ENCODE measurements at regions not wholly inside any gene's neighbourhood (a gene's known extent, or its start where the extent isn't known, plus 50 kb on each side); places are given as distances from the start of the nearest gene placed in this dataset.

DNA sequence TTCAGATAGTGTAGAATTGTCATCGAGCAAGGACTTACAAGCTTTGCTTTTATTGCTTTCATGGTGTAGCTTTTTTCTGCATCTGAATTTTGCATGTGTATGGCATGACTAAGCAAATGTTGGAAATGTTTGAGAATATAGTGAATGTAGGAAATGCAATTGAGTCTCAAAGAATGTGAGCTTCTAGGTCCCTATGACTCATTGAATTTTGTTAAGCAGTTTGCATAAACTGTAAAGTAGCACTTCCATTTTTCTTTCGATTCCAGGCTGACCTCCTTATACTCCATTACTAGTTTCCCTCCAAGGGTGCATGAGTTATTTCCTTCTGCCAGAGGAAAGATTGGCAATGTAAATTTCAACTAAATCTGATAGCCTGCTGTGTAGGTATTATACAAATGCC lies 619.2 kb downstream of the DIPK2A start:
- no peak overlapping the region for H4K8ac ChIP-seq (replicated peaks; ENCODE audit: insufficient read length, low read depth, low read length)
- Mint-ChIP-seq H3K4me3 (no peak overlapping the region; a peak in 1 of 5 replicates), H3K27ac (peak overlapping the region; percentile 59 to 96 (median 92); a peak in 6 of 7 replicates), H3K27me3 (ENCODE audit: low read depth) (no peaks in the 10 kb centered on the region), H3K36me3 (ENCODE audit: insufficient read depth in 1 of 3, low read depth in 3 of 3) (no peaks in the 10 kb centered on the region; a peak in 1 of 7 replicates), H3K4me1 (peaks cover 15 to 17% of the 10 kb centered on the region in 2 experiments), H3K9me3 (peaks cover 0 to 3% of the 10 kb centered on the region in 2 experiments; a peak in 1 of 5 replicates)
- no peak overlapping the region for H2BK15ac ChIP-seq (ENCODE audit: low read depth, low read length)
- no peak overlapping the region for H3K9ac ChIP-seq (ENCODE audit: extremely low read depth, insufficient read length, low read length)
- no peak overlapping the region for H4K91ac ChIP-seq (ENCODE audit: insufficient read length, low read depth, low read length)
- no peak overlapping the region for H2BK5ac ChIP-seq (ENCODE audit: insufficient read length, low read length)
- H3K14ac ChIP-seq (ENCODE audit: insufficient read depth, low read length) = no peak overlapping the region
- H3K79me2 ChIP-seq (ENCODE audit: insufficient read depth, low read length) = no peaks in the 10 kb centered on the region
- no peak overlapping the region for H2BK20ac ChIP-seq (ENCODE audit: low read depth, low read length, poor library complexity, severe bottlenecking)
- no peak overlapping the region for H3K4ac ChIP-seq (ENCODE audit: low read depth, low read length)
- H4K5ac ChIP-seq (ENCODE audit: insufficient read length, low read depth, low read length) = no peak overlapping the region
- H3K23me2 ChIP-seq (ENCODE audit: insufficient read length, low read depth, low read length, poor library complexity, severe bottlenecking) = no peaks in the 10 kb centered on the region
- H2AK5ac ChIP-seq (ENCODE audit: insufficient read length, low read length) = no peak overlapping the region
- no CpG with 5 or more reads among the region's 2 CpGs for WGBS (ENCODE audit: extremely low coverage, insufficient read length, low lambda C conversion rate)
- no peak overlapping the region for H3K23ac ChIP-seq (ENCODE audit: insufficient read length, low read depth, low read length)
- H3K27me3 ChIP-seq (ENCODE audit: insufficient read depth, low read length) = no peaks in the 10 kb centered on the region
- DNase-seq = no peak
- no peak overlapping the region for H3K18ac ChIP-seq (ENCODE audit: insufficient read length, low read depth, low read length)
- no peaks in the 10 kb centered on the region for H4K20me1 ChIP-seq (ENCODE audit: control insufficient read depth, insufficient read depth, insufficient read length)
- peak overlapping the region; percentile 85 for H3K27ac ChIP-seq (ENCODE audit: insufficient read length, low read depth, low read length)
- no peak overlapping the region for H3K56ac ChIP-seq (ENCODE audit: insufficient read length, low read depth, low read length)
- no peak overlapping the region for H2BK120ac ChIP-seq (ENCODE audit: low read depth, low read length, poor library complexity, severe bottlenecking)
- H3K9me3 ChIP-seq (ENCODE audit: control insufficient read depth, low read depth, low read length) = no peaks in the 10 kb centered on the region
- TF ChIP-seq, protein P1, sequence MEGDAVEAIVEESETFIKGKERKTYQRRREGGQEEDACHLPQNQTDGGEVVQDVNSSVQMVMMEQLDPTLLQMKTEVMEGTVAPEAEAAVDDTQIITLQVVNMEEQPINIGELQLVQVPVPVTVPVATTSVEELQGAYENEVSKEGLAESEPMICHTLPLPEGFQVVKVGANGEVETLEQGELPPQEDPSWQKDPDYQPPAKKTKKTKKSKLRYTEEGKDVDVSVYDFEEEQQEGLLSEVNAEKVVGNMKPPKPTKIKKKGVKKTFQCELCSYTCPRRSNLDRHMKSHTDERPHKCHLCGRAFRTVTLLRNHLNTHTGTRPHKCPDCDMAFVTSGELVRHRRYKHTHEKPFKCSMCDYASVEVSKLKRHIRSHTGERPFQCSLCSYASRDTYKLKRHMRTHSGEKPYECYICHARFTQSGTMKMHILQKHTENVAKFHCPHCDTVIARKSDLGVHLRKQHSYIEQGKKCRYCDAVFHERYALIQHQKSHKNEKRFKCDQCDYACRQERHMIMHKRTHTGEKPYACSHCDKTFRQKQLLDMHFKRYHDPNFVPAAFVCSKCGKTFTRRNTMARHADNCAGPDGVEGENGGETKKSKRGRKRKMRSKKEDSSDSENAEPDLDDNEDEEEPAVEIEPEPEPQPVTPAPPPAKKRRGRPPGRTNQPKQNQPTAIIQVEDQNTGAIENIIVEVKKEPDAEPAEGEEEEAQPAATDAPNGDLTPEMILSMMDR (conservative IDR thresholded peaks at IDR 0.05) = no peak
- H2AFZ ChIP-seq (ENCODE audit: low read length) = no peak overlapping the region
- no peak overlapping the region for H2BK12ac ChIP-seq (ENCODE audit: insufficient read length, low read depth, low read length)
- H3K79me1 ChIP-seq (ENCODE audit: insufficient read depth, low read depth, low read length, poor library complexity, severe bottlenecking) = no peaks in the 10 kb centered on the region
- no peaks in the 10 kb centered on the region; the same call in 1 of the 2 replicates for H3K4me1 ChIP-seq (ENCODE audit: insufficient read depth, low read length)
- H3K4me2 ChIP-seq (ENCODE audit: insufficient read depth, insufficient read length, low read length) = no peak overlapping the region
- H3T11ph ChIP-seq (ENCODE audit: low read length) = no peak overlapping the region

Data from H9 (cell line).